GM12874 (cell line): ENCODE measurements at regions not wholly inside any gene's neighbourhood (a gene's known extent, or its start where the extent isn't known, plus 50 kb on each side); places are given as distances from the start of the nearest gene placed in this dataset.

Experiments used
- CTCF ChIP-seq: IDR thresholded peaks from 2 replicates; pipeline ENCODE4 v1.5.1; 2011; ENCODE audit warnings: low read depth, mild to moderate bottlenecking, control low read depth, low read length, moderate library complexity; ENCODE audit not compliant: insufficient read depth

DNA sequence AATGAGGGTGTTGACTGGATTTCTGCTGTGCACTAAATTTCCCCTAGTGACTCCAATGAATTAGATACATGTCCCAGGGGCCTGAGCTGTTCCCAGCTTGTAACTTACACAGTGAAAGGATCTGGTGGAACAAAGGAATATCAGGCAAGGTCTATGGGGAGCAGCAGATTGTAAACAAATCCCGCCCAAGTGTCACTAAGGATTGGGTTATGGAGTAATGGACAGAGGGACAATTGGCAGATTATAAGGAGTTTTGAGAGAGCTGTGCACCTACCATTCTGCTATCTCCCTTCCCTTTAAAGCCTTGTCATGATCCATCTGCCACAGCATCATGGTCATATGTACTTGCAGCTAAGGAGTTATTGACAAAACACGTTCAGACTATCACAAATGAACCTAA, 183.0 kb downstream of the RAB11FIP2 start:
- no peak for TF ChIP-seq CTCF

DNA sequence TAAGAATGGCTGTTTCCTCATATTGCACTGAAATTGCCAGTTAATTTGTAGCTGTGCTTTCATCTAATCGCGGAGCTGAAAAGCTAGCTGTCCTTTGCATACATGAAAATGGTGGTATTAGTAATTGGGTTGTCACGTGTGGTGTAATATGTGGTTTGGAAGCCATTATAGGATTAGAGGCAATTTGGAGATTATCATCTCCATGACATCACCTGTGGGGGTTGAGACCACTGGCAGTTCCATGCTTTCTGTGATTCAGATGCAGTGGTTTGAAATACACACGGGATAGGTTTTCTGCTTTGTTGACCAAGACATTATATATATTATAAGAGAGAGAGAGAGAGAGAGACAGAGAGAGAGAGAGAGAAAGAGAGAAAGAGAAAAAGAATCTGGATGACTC, 180.8 kb downstream of the RAB11FIP2 start:
- no peak for TF ChIP-seq CTCF

GRCh38 chr10:117868151-117868550, 178.6 kb downstream of the RAB11FIP2 start:
- TF ChIP-seq CTCF, result no peak

- no peak for TF ChIP-seq CTCF
Observed at GRCh38 chr10:117875793-117876192, 170.9 kb downstream of the RAB11FIP2 start.

DNA sequence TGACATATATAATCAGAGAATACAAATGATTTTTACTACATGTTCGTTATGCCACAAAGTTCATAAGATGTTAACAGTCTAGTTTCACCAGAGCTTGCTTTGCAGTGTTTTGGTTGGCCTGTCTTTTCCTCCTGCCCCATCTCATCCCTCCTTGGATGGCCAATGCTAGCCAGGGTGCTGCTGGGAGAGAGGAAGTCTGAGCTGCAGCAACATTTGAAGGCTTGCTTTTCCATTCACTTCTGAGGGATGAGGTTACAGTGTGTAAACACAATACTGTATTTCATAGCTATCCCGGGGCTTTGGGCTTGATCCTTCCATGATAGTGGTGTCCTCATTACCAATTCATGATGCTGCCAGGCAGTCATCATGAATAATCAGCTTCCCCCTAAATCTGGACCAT, 170.5 kb downstream of the RAB11FIP2 start:
- no peak for TF ChIP-seq CTCF

- TF ChIP-seq CTCF, result no peak
Observed at GRCh38 chr10:117878626-117879025, 168.1 kb downstream of the RAB11FIP2 start.

DNA sequence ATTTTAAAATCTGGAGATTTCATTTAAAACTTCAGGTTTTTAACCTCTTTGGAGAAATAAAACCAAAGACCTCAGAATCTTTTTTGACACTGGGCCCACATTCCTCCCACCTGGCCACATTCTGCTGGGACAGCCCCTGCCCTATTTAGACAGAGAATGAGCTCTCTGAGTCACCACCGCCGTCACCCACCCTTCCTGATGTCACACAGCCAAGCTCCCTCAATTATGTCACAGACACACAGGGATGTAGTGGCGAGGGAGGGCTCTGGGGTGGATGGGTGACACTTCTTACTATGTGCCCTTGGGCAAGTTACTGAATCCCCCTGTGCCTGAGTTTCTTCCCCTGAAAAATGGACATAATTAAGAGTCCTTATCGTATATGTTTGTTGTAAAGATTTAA, 162.6 kb downstream of the RAB11FIP2 start:
- TF ChIP-seq CTCF, result no peak

- TF ChIP-seq CTCF, result no peak
Observed at GRCh38 chr10:117884592-117884991, 162.1 kb downstream of the RAB11FIP2 start.
